GM21723 (cell line): ENCODE measurements at regions not wholly inside any gene's neighbourhood (a gene's known extent, or its start where the extent isn't known, plus 50 kb on each side); places are given as distances from the start of the nearest gene placed in this dataset.

Source experiments
- ATAC-seq: cut with Tn5 transposase; IDR thresholded peaks from one replicate; pipeline ENCODE4 v1.9.1; 2021; ENCODE audit warnings: mild to moderate bottlenecking, moderate library complexity; ENCODE audit not compliant: unreplicated experiment

- no peak for ATAC-seq
Measured at GRCh38 chr6:21807299-21808044, 213.9 kb downstream of the SOX4 start.

GRCh38 chr6:21808045-21808470, 214.5 kb downstream of the SOX4 start:
- no peak for ATAC-seq

GRCh38 chr6:21808551-21809242, 215.1 kb downstream of the SOX4 start:
- no peak for ATAC-seq

- no peak for ATAC-seq
Measured at GRCh38 chr6:21811484-21811883, 217.9 kb downstream of the SOX4 start.

- ATAC-seq, result no peak
Measured at GRCh38 chr6:21816231-21816630, 222.7 kb downstream of the SOX4 start.

- ATAC-seq, result no peak
Measured at GRCh38 chr6:21820442-21820841, 226.9 kb downstream of the SOX4 start.

- ATAC-seq, result no peak
Measured at GRCh38 chr6:21823371-21823770, 229.8 kb downstream of the SOX4 start.

GRCh38 chr6:21824431-21825177, 231.1 kb downstream of the SOX4 start:
- ATAC-seq, result no peak

- ATAC-seq, result no peak
Measured at GRCh38 chr6:21826023-21826422, 232.5 kb downstream of the SOX4 start.

GRCh38 chr6:21826904-21827303, 233.4 kb downstream of the SOX4 start:
- ATAC-seq, result no peak

GRCh38 chr6:21827425-21828202, 234.1 kb downstream of the SOX4 start:
- no peak for ATAC-seq

GRCh38 chr6:21828704-21829103, 235.2 kb downstream of the SOX4 start:
- no peak for ATAC-seq

- ATAC-seq, result no peak
Measured at GRCh38 chr6:21829126-21829525, 235.6 kb downstream of the SOX4 start.

GRCh38 chr6:21831521-21832291, 238.2 kb downstream of the SOX4 start:
- ATAC-seq, result no peak

- no peak for ATAC-seq
Measured at GRCh38 chr6:21836277-21836676, 242.7 kb downstream of the SOX4 start.

GRCh38 chr6:21836772-21837425, 243.3 kb downstream of the SOX4 start:
- ATAC-seq, result no peak

- no peak for ATAC-seq
Measured at GRCh38 chr6:21840428-21840827, 246.9 kb downstream of the SOX4 start.

- no peak for ATAC-seq
Measured at GRCh38 chr6:21842875-21843645, 249.5 kb downstream of the SOX4 start.
